HG03442 (cell line): ENCODE measurements at regions not wholly inside any gene's neighbourhood (a gene's known extent, or its start where the extent isn't known, plus 50 kb on each side); places are given as distances from the start of the nearest gene placed in this dataset.

Experiments
- ATAC-seq: cut with Tn5 transposase; IDR thresholded peaks from one replicate; pipeline ENCODE4 v1.9.1; 2021; ENCODE audit warnings: mild to moderate bottlenecking, moderate library complexity; ENCODE audit not compliant: unreplicated experiment

GRCh38 chr15:62599791-62600777, 435.0 kb upstream of the C2CD4B start:
- ATAC-seq: no peak

DNA sequence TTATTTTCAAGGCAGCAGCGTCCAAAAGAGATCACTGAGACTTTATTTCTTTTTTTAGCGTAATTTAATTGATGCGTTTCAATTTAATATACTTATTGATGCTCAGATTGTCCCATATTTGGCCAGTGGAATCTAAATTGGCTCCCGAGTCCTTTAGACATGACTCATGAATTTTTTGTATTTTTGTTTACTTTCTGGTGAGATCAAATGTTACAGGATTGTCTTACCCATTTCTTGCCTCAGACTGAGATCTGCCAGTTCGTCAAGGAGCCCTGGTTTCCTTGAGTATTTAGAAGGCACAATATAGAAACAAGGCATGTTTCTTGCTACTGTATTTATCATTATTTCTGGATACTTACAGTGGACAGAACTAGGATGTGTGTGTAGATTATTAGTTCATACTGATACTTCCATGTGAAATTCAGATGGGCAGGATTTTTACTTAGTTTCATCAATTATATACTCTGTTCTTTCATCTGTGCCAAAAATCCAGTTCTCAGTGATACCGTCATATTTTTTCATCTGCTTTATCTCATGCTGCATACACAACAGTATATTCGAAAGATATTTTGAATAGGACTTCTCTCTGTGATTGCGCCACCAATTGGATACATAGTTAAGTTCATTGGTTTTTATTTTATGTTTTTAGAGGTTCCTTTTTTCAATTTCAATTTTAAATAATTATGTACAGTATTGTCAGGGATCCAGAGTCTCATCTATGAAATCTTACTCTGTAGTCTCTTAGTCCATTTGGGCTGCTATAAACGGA, 436.9 kb upstream of the C2CD4B start:
- ATAC-seq: no peak

DNA sequence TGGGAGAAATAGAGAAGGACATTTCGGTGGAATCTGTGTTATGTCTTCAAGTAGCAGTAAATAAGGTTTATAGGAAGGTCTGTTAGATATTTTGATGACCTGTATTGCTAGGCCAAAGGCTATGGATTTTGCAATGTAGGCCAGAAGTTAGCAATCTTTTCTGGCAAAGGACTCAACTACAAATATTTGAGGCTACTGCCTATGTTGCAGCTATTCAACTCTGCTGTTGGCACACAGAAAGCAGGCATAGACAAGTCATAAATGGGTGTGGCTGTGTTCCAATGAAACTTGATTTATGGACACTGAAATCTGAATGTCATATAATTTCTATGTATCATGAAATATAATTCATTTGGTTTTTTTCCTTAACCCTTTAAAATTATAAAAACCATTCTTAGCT, 438.7 kb upstream of the C2CD4B start:
- ATAC-seq: no peak

GRCh38 chr15:62605282-62605681, 437.3 kb upstream of the TPM1 start:
- ATAC-seq: no peak

- ATAC-seq: no peak
Observed at GRCh38 chr15:62606376-62607113, 436.0 kb upstream of the TPM1 start.

DNA sequence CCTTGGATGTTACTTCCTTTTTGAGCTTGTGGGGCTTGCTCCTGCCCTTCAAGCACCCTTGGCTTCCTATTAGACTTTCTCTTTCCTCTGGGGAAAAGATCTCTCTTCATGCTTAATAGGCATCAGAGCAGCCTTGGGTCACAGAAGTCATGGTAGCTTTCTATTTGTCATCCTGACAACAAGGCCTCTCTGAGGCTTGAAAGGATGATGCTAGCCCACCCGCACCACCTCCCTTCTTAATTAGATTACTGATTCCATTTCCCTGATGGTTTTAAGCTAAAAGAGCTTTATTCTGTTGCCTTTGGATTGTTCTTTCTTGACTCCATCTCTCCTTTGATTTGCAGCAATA, 435.5 kb upstream of the TPM1 start:
- no peak for ATAC-seq

- no peak for ATAC-seq
Observed at GRCh38 chr15:62607643-62608042, 434.9 kb upstream of the TPM1 start.

GRCh38 chr15:62608369-62608768, 434.2 kb upstream of the TPM1 start:
- no peak for ATAC-seq

DNA sequence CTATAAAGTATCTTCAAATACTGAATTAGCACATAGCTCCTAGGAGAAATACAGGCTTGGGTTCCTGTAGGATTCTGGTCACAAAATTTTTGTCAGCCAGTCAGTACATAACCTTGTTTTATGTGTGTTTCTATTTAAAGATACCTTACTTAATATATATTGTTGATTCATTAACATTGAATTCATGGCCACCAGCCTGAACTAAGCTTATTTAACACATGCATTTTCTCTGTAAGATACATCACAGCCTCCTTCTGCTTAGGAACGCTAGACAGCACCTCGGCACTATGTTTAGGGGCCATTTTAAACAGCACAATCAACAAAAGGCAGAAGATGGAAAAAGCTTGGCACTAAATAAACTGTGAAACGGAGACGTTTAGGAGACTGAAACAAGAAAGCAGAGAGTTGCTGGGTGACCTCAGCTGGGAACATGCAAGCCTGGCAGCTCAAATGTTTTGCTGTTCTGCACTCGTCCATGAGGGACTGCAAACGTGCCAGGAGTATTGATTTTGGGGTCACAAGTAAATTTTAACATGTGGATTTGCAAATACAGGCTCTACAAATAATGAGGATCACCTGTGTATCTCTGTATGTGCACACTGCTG, 432.2 kb upstream of the TPM1 start:
- ATAC-seq: no peak

- ATAC-seq: no peak
Observed at GRCh38 chr15:62611002-62611401, 431.5 kb upstream of the TPM1 start.

DNA sequence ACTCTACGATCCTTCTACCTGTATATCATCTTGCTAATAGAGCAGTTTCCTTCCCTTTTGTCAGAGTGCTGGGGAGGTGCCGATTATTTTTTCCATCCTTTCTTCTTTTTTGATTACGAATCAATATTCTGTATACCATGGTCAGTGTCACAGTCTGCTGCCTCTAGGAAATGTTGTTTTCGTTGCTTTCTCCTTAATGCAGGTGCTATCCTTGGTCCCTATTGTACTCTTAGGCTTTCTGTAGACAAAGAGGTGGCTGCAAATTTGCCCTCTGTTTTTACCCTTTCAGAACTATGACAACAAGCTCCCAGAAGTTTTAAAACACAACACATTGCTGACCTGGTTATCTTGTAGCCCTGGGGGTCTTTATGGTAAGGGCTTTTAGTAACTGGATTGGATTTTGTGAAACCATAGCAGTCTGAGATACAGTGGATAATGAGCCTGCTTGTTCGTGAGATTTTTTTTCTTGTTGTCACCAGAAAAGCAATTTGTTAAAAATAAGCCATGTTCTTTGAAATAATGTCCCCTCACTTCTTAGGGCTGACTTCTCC, 430.3 kb upstream of the TPM1 start:
- ATAC-seq: no peak

DNA sequence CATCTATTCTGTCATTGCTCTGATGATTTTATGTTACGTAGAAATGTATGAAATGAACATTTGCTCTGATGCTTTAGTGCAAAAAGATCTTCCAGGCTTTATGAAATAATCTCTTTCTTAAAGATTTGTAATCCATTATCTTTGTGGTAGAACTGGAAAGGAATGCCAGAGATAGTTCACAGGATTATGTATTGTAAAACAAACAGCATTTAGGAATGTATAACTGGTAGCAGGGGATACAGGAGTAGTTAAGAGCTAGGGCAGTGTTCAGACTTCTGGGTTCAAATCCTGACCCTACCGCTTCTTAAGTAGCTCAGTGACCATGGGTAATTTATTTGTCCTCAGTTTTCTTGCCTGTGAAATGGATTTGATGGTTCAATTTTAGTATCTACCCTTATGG, 429.8 kb upstream of the TPM1 start:
- ATAC-seq: no peak

GRCh38 chr15:62616746-62617145, 425.8 kb upstream of the TPM1 start:
- ATAC-seq: no peak

DNA sequence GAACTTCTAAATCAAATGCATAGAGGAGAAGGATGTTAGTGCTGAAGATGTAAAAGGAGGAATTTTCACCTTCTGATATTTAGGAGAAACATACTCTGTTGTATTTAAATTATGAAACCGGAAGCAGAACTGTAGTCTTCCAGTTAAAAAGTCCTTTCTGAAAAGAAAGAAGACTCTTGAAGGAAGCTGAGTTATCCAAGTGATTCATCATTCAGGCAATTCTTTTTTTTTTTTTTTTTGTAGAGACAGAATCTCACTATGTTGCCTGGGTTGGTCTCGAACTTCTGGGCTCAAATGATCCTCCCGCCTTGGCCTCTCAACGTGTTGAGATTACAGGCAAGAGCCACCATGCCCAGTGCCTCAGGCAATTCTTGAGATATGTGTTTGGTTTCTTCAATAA, 424.8 kb upstream of the TPM1 start:
- no peak for ATAC-seq

DNA sequence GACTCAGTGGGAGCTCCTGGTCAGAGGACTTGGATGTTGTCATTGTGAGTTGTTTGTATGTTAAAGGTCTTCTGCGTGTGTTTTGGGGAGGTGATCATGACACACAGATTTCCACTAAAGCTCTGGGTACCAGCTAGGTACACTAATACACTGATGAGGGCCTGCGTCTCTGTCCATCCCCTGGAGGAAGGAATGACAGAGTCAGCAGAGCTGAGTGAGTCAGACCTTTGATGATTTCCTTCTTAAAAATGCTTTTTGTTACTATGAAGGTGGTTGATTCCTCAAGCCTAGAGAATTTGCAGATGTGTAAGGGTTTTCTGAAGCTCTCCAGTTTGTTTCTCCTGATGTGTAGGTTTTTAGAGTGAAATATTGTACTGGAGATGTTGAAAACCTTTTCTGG, 424.1 kb upstream of the TPM1 start:
- ATAC-seq: no peak

- no peak for ATAC-seq
Observed at GRCh38 chr15:62618846-62619504, 423.6 kb upstream of the TPM1 start.

DNA sequence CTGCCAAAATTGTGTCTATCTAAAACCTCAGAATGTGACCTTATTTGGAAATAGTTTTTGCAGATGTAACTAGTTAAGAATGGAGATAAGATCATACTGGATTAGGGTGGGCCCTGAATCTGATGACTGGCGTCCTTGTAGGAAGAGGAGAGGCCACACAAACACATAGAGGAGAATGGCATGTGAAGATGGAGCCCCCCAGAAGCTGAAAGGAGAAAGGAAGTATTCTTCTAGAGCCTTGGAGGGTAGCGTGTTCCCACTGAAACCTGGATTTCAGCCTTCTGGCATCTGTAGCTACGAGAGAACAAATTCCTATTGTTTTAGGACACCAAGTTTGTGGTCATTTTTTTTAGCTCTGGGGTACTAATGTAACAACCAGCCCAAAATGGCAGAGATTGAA, 423.0 kb upstream of the TPM1 start:
- ATAC-seq: no peak

DNA sequence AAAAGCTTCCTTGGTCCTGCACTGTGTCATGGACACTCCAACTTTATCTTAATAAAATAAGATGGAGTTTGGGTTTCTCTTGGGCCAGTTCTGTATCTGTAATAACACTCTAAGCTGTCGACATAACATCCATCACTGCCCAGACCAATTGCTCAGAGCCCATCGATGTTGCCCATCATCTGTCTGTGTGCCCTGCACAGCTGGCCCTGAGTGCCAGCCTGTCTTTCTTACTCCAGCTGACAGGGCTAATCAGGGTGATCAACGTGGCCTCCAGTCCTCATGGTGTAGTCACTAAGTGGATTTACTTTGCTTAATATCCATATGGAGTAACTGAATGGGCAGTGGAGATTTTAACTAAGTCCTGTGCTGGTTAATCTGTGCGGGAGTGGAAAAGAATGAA, 419.8 kb upstream of the TPM1 start:
- ATAC-seq: no peak

DNA sequence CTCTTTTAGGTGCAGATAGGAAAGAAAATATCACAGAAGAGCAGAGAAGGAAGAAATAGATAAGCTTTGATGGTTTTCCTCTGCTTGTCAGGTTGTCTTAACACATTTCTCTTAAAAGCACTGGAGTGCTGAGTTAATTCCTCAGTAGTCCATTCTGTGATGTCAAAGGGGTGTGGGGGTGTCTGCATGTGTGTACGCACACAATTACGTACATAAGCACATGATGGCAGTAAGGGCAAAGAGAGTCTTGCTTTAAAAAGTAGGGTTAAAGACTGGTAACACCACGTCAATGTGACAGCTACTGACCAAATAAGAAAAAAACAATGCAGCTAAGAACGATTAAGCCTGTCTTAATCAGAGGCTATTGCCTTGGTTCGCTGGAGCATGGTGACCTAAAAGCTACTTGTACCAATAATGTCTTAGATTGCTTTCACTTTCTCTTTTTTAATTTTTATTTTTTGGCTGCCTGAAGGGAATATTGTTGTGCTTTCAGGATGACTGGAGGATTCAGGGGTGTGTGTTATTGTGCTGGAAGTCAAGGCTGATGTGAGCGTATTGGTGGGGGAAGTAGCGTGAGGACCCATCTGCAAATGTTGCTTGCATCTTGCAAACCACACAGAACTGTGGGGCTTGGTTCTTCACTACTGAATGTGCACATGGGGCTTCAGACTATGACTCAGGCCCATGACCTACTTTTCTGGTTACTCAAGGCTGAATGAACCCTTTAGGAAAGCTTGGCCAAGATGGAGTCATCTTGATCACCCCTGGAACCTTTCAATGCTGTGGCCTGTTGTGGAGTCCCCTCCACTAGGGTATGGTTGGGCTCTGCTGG, 417.8 kb upstream of the TPM1 start:
- peak; percentile 57 for ATAC-seq
